GM20431 (cell line): ENCODE measurements at regions not wholly inside any gene's neighbourhood (a gene's known extent, or its start where the extent isn't known, plus 50 kb on each side); places are given as distances from the start of the nearest gene placed in this dataset.
"Not testable (repeated sequence)": the region's sequence is repeated elsewhere in the genome, so short reads cannot be mapped to it uniquely, and the experiment has no call there.

Source experiments
- in situ Hi-C: fragments of 300-500 bp; cut with MseI, MboI; formaldehyde crosslinking; loops from one replicate; pipeline ENCODE4 v1.15.0; 2020; ENCODE audit warnings: low sequenced_read_pairs; ENCODE audit not compliant: unreplicated experiment

DNA sequence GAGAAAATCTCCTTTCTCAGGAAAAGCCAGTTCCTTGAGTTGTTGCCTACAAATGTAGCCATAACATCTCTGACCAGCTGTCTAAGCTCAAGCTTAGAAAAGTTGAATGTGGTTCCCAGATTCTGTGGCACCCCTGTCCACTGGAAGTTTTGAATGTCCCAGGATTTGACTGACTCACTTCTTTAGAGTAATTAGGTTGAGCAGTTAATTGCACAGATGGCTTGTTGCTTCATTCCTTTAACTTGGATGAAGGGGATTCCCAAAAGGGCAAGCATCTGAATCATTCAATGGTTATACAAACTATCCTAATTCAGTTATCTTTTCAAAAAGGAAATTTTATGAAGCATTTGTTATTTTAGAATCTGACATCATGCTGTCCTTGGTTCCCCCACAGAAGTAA, 374.7 kb downstream of the LNPK start:
- in situ Hi-C loops = no loop called here

DNA sequence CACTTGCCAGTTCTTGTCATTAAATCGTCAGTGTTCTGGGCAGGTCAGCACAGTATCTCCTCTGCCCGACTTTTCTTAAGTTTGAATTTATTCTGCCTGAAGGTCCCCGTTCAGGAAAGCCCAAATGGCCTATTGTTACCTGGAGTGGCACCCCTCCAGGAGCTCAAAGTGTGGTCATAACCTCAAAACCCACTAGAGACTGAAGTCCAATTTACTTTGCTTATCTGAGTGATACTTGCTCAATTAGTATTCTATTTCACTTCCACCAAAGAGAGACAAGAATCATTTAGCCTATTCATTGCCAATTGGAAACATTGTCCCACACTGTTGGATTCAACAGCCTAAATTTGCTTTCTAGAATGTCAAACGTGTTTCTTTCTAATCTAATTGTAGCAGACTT, 375.3 kb downstream of the LNPK start:
- in situ Hi-C loops = no loop called here

DNA sequence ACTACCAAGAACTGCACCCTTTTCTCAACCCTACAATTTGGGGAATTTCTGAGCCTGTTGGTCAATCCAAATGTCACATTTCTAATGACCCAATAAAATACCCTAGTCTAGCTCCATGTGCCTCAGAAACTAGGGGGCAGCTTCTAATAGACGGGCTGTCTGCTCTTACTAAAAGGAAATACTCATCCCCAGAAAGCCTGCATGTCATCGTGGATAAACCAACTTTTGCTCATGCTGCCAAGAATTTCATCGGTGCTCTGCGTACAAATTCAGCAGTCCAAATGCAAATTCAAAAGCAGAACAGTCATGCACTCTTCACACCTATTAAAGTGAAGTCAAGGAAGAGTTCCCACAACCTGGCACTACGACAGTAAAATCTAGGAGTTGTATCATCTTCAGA, 377.3 kb downstream of the LNPK start:
- in situ Hi-C loops = no loop called here

DNA sequence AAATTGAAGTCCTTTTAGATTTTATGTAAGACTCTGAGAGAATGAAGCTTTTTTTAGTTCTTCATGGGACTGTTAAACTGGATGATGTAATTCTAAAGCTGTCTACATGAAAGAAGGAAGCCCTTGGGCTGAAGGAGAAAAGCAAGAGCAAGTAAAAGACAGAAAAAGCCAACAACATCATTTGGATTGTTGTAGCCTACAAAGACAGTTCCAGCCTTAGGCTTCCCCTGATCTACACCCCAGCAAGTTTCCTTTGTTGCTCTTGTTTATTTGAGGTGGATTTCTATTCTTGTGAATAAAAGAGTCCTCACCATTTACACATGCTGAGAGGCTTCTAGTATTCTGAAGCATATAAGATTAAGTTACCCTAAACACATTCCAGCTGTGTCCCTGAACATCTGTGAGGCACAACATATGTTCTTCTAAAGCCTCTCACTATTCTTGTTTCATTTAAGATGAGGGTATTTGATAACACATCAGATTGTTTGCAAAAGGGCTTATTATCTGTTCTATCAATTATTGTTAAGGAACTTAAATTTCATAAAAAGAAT, 377.8 kb downstream of the LNPK start:
- in situ Hi-C loops = no loop called here

DNA sequence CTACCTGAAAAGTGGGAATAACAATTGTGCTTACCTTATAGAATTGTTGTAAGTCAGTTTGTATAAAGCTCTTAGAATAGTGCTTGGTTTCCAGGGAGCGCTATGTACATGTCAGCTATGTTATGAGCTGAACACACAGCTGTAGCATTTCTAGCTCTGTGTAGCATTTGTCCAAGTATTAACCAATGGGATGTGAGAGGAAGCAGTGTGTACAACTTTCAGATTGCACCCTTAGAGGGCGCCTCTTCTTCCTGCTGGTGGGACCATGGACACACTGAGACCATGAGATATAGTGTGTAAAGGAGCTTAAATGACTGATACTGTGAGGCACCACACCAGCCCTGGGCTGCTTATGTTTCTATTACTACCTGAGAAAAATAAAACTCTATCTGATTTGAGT, 380.2 kb downstream of the LNPK start:
- in situ Hi-C loops = no loop called here

DNA sequence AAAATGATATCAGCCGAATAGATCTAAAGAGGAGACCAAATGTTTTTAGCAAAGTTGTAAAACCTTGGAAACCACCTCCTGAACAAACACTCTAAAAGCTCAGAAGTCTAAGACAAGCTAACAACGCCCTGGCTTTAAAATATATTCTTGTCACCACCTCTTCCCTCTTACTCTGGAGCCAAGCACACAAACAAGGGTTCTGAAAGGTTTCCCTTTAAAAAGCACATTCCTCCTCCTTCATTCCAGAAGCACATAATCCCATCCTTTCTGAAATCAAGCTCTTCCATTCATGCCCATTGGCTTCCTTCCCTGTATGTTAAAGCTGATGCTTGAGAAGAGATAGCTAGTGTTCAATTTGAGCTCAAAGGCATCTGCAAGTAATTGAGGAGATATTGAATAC, 382.0 kb downstream of the LNPK start:
- in situ Hi-C loops = no loop called here

DNA sequence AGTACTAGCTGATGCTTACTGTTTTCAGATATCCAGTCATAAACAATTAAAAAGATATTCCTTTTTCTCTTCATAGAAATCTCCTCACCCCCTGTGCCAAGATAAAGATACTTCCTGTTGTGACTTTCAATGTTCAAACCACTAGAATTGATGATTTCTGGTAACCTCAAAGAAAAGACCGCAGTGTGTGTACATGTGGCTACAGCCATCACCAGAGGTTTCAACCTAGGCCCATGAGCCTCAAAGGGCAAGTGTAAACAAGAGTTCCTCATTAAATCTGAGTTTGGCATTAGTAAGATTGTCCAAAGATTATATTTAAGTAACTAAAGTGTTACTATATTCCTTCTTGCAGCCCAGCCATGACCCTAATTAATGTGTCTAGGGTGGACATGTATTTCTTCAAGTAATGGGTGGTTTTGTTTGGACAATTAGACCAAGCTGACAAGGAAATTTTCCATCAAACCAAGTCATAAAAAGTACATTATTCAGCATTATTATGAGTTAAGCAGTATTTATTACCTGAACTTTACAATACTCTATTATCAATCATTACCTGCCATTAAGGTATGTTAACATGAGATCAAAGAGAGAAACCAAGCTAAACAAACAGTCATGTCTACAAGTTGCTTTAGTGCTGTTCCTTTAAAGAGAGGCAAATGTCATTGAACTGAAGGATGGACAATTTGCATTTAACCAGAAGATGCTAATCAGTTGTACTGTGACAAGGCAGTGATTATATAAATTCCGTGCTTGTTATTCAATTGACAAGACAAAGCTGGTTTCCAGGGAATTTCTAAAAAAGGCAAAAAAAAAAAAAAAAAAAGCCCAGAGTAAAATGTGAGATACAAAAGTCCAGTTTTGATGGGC, 382.7 kb downstream of the LNPK start:
- in situ Hi-C loops = no loop called here

DNA sequence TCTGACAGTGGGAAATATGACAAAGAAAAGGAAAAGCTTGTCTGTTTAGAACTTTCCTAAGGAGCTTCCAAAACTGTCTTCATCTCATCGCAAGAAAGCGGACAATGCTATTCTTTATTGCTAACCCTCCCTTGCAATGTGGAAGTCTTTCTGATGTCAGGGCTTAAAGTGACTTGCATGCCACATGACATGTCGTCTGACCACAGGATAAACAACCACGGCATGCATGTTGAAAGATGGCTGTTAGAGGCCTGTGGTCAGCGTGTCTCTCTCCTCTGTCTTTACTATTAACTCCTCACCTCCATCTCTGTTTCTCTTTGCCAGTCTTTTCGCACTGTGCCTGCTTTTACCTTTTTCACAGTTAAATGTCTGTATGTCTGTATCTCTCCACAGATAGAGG, 389.8 kb downstream of the LNPK start:
- in situ Hi-C loops = no loop called here

DNA sequence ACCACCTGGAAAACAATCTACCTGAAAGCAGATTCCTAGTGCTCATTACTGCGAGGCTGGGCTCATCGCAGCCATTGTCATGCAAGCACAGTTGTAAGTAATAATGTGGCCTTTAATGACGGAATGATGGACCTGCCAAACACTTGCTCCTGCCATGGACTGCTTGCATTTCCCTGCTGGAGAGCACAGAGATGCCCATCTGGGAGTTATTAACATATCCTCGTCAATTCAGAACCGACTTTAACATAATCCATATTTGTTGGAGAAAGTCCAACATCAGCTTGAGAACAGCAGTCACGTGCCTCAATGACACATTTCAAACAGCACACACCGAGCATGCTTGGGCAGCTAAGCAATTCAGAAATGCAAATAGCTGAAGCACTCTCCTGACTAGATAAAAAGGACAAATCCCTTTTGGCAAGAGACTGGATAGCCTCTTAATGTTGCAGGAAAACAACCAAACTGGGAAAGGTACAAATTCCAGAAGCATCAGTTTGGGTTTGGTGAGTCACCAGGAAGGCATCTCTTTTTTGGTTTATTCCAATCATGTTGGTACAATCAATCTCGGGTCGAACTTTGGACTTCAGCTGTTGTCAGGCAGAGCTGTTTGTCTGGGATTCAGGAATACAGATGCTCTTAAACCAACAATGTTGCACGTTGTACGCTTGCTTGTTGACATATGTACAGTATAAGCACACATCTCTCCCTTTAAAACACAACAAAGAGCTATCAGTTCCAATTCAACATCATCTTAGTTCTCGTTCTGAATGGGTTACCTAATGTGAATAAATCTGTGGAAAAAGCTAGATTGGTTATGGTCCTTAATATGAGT, 395.8 kb downstream of the LNPK start:
- in situ Hi-C loops = no loop called here

DNA sequence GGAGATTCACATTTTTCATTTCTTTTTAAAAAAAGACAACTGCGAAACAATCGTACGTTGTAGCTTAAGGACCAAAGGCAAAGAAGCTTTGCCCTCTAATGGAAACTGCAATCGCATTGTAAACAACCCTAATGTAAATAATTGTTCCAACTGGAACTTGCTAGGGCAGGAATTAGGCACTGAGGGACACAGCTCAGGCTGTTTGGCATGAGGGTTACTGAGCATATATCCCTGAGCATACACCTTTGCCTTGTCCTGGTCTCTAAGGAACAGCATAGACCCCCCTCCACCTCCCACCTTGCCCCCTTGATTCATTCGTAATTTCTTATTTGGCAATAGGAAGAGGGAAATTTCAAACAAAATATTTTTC, 396.4 kb downstream of the LNPK start:
- in situ Hi-C loops = no loop called here

DNA sequence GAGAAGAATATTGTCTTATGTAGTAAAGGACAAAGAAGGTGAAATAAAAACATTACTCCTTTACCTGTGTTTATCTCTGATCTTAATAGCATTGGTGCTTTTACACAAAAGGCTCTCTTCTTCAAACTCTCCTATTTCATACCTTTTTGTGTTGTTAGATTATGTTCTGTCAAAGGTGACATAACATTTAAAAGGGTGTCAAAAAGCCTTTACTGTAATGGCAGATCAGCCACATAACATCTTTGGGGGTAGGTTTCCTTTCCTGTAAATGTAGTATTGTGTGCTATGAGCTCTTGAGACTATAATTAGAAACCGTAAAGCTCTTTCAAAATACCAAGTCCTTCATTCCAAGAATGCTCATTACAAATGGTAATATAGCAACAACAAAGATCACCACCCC, 400.1 kb downstream of the LNPK start:
- in situ Hi-C loops = no loop called here

DNA sequence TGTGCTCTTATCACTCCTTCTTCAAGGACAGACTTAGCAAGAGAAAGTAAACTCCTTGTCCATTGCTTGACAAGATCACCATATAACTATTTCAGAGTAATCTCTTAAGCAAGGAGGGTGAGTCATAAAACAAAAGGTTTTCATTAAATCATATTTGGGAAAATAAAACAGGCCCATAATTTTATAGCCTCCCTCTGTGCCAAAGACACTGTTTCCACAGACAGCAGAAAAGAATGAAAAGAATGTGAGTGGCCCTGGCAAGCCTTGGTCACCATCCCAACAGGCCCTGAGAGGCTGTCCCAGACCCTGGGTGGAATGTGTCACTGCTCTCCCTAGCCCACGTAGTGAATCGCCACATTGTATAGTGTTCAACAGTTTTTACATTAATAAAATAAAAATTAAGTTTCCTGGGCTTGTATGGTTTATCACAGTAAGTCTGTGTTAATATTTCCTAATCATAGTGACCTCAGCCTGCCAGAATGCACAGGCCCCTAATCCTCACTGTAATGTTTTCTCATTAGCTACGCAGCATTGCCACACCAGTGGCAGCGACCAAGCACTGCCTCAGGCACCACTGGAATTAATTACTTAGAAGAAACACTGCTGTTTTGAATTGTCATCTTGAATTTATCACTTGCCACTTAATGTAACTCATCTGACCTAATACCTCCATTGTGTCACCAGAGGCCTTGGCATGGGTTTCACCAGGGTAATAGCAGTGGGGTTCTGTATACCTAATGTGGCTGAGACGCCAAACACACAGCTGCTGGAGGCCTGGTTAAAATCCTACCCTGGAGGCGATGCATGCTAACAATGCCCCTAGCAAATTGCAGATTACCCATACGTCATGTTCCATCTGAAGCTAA, 401.9 kb downstream of the LNPK start:
- in situ Hi-C loops = no loop called here

DNA sequence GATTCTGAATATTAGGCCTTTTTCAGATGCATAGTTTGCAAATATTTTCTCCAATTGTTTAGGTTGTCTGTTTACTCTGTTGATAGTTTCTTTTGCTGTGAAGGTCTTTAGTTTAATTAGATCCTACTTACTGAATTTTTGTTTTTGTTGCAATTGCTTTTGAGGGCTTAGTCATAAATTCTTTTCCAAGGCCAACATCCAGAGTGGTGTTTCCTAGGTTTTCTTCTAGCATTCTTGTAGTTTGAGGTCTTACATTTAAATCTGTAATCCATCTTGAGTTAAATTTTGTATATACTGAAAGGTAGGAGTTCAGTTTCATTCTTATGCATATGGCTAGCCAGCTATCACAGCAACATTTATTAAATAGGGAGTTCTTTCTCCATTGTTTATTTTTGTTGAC, 404.8 kb downstream of the LNPK start:
- in situ Hi-C loops = no loop called here

DNA sequence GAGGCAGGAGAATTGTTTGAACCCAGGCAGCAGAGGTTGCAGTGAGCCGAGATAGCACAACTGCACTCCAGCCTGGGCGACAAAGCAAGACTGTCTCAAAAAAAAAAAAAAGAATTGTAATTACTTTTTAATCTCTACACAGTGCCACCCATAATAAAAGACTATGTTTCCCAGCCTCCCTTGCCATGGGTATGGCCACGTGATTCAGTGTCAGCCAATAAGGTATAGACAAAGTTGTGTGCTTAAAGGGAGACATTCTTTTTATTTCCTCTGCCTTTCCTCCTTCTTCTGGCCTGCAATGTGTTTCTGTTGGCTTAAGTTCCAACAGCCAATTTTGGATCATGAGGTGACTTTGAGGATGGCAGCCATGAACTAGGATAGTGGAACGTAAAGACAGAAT, 406.9 kb downstream of the LNPK start:
- in situ Hi-C loops = no loop called here

DNA sequence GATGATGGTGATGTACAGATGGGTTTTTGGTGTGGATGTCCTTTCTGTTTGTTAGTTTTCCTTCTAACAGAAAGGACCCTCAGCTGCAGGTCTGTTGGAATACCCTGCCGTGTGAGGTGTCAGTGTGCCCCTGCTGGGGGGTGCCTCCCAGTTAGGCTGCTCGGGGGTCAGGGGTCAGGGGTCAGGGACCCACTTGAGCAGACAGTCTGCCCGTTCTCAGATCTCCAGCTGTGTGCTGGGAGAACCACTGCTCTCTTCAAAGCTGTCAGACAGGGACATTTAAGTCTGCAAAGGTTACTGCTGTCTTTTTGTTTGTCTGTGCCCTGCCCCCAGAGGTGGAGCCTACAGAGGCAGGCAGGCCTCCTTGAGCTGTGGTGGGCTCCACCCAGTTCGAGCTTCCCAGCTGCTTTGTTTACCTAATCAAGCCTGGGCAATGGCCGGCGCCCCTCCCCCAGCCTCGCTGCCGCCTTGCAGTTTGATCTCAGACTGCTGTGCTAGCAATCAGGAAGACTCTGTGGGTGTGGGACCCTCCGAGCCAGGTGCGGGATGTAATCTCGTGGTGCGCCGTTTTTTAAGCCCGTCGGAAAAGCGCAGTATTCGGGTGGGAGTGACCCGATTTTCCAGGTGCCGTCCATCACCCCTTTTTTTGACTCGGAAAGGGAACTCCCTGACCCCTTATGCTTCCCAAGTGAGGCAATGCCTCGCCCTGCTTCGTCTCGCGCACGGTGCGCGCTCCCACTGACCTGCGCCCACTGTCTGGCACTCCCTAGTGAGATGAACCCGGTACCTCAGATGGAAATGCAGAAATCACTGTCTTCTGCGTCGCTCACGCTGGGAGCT, 408.2 kb downstream of the LNPK start:
- in situ Hi-C loops = not testable (repeated sequence)

DNA sequence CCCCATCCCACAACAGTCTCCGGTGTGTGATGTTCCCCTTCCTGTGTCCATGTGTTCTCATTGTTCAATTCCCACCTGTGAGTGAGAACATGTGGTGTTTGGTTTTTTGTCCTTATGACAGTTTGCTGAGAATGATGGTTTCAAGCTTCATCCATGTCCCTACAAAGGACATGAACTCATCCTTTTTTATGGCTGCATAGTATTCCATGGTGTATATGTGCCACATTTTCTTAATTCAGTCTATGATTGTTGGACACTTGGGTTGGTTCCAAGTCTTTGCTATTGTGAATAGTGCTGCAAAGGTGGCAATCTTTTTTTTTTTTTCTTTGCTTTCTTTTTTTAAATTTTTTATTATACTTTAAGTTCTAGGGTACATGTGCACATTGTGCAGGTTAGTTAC, 406.7 kb upstream of the ATP5MC3 start:
- in situ Hi-C loops = not testable (repeated sequence)

DNA sequence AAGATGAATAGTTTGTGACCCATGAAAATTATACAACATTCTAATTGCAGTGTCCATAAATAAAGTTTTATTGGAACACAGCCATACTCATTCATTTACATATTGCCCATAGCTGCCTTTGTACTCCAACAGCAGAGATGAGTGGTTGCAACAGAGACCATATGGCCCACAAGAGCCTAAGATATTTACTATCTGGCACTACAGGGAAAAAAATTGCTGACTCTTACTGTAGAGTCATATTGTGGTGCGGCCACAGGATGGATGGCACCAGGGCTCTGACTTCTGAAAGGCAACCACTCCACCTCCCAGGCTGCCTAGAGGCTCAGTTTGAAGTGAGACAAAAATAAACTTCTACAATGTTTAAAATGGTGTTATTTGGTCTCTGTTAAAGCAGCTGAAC, 404.0 kb upstream of the ATP5MC3 start:
- in situ Hi-C loops = no loop called here

DNA sequence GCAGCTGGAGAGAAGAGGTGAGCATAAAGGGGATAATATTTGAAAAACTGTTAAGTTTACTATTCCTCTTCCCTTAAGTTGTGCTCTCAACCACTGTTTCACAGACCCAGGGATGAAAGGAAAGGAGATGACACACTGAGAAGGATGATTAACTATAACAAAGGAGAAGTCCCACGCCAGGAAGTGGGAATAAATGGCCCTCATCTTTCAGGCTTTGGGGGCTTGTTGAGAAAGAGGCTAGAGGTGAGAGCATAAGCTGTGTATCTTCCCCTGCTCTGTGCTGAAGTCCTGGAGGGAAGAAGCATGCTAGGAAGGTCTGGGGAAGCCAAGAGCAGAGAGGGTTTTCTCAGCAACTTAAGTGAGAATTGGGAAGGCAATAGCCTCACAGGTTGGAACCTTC, 399.1 kb upstream of the ATP5MC3 start:
- in situ Hi-C loops = no loop called here

DNA sequence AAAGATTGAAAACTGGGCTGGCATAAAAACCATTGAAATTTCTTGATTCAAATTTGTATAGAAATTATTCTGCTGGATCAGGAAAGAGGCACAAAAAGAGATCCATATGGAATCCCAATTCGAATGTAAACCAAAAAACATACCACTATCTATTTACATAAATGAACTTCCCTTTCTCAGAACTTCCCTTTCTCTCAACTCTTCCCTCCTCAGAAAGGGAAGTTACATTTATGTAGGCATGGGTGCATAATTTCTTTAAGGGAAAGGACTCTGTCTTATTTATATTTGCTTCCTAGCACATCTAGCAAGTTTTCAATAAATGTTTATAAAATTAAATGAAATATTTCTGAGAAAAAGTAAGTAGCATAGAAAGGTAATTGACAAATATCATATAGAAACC, 398.1 kb upstream of the ATP5MC3 start:
- in situ Hi-C loops = no loop called here
